Mesenchymal stem cell (in vitro differentiated cells and primary cell): ENCODE measurements at regions not wholly inside any gene's neighbourhood (a gene's known extent, or its start where the extent isn't known, plus 50 kb on each side); places are given as distances from the start of the nearest gene placed in this dataset.
A peak's percentile ranks its signal among the peaks of the same experiment; 100 is the strongest.

Source experiments
- DNase-seq: peaks from one replicate; pipeline ENCODE4 v3.0.0-alpha.2; 2013
- H2AFZ ChIP-seq: one replicate; pipeline ENCODE4 v1.6.1; 2013; ENCODE audit warnings: low read depth, mild to moderate bottlenecking, control low read depth, inconsistent platforms, low read length, moderate library complexity
- H2AK5ac ChIP-seq: 2 replicates; pipeline ENCODE4 v1.6.1; 2013; ENCODE audit warnings: low read length, moderate library complexity, mild to moderate bottlenecking, inconsistent platforms; ENCODE audit not compliant: severe bottlenecking
- H2BK120ac ChIP-seq: one replicate; pipeline ENCODE4 v1.6.1; 2013; ENCODE audit warnings: low read depth, mild to moderate bottlenecking, inconsistent platforms, low read length, moderate library complexity
- H2BK12ac ChIP-seq, 2 experiments: one replicate each; pipeline ENCODE4 v1.6.1; 2013; ENCODE audit warnings: inconsistent platforms in 2 of 2, low read length in 2 of 2, mild to moderate bottlenecking in 2 of 2, moderate library complexity in 2 of 2, control low read depth in 1 of 2
- H2BK15ac ChIP-seq: one replicate; pipeline ENCODE4 v1.6.1; 2013; ENCODE audit warnings: mild to moderate bottlenecking, low read depth, inconsistent platforms; ENCODE audit not compliant: poor library complexity, severe bottlenecking
- H2BK5ac ChIP-seq: 2 replicates; pipeline ENCODE4 v1.6.1; 2013; ENCODE audit warnings: low read depth, mild to moderate bottlenecking, low read length, control low read depth, inconsistent platforms; ENCODE audit not compliant: poor library complexity, severe bottlenecking
- H3K14ac ChIP-seq, 2 experiments: one replicate each; pipeline ENCODE4 v1.6.1; 2013; ENCODE audit warnings: inconsistent platforms in 2 of 2, low read length in 2 of 2, control low read depth in 1 of 2, mild to moderate bottlenecking in 1 of 2, moderate library complexity in 1 of 2
- H3K18ac ChIP-seq, 2 experiments: one replicate each; pipeline ENCODE4 v1.6.1; 2013; ENCODE audit warnings: inconsistent platforms in 2 of 2, low read length in 2 of 2, control low read depth in 1 of 2, low read depth in 1 of 2, mild to moderate bottlenecking in 1 of 2
- H3K23ac ChIP-seq, 2 experiments: one replicate each; pipeline ENCODE4 v1.6.1; 2013; ENCODE audit warnings: inconsistent platforms in 2 of 2, low read length in 2 of 2, mild to moderate bottlenecking in 2 of 2, moderate library complexity in 2 of 2, control low read depth in 1 of 2
- H3K27ac ChIP-seq: 2 replicates; pipeline ENCODE4 v1.5.1; 2013; ENCODE audit warnings: mild to moderate bottlenecking, moderate library complexity, low read length, control low read depth, inconsistent platforms; ENCODE audit not compliant: poor library complexity, severe bottlenecking
- H3K27me3 ChIP-seq, 2 experiments: 2 replicates each; pipeline versions ENCODE4 v1.6.1 to v1.7.0; 2013; ENCODE audit warnings: low read length in 2 of 2, mild to moderate bottlenecking in 2 of 2, moderate library complexity in 2 of 2, control low read depth in 1 of 2, inconsistent platforms in 1 of 2; ENCODE audit not compliant: control insufficient read depth in 1 of 2, insufficient read depth in 1 of 2
- H3K36me3 ChIP-seq, 2 experiments: 2 replicates each; pipeline versions ENCODE4 v1.6.1 to v1.7.0; 2013; ENCODE audit warnings: low read length in 2 of 2, control low read depth in 1 of 2, inconsistent platforms in 1 of 2, low read depth in 1 of 2, mild to moderate bottlenecking in 1 of 2; ENCODE audit not compliant: insufficient read depth in 2 of 2, control insufficient read depth in 1 of 2
- H3K4ac ChIP-seq, 2 experiments: one replicate each; pipeline ENCODE4 v1.6.1; 2013; ENCODE audit warnings: inconsistent platforms in 2 of 2, low read length in 2 of 2, mild to moderate bottlenecking in 2 of 2, moderate library complexity in 2 of 2, control low read depth in 1 of 2, low read depth in 1 of 2
- H3K4me1 ChIP-seq: 2 replicates; pipeline ENCODE4 v1.6.1; 2013; ENCODE audit warnings: low read depth, low read length, control low read depth; ENCODE audit not compliant: control insufficient read depth, insufficient read depth
- H3K4me2 ChIP-seq: 2 replicates; pipeline ENCODE4 v1.6.1; 2013; ENCODE audit warnings: low read length, mild to moderate bottlenecking, inconsistent platforms; ENCODE audit not compliant: poor library complexity, severe bottlenecking
- H3K4me3 ChIP-seq, 2 experiments: 2 replicates each; pipeline versions ENCODE4 v1.5.1 to v1.7.0; 2013; ENCODE audit warnings: low read length in 2 of 2, mild to moderate bottlenecking in 2 of 2, control low read depth in 1 of 2, low read depth in 1 of 2; ENCODE audit not compliant: insufficient read depth in 1 of 2
- H3K79me1 ChIP-seq: replicated peaks from 2 replicates; pipeline ENCODE4 v1.6.1; 2013; ENCODE audit warnings: mild to moderate bottlenecking, control low read depth, low read length, inconsistent platforms; ENCODE audit not compliant: poor library complexity, severe bottlenecking
- H3K9ac ChIP-seq: 2 replicates; pipeline ENCODE4 v1.7.0; 2013; ENCODE audit warnings: mild to moderate bottlenecking, low read length, moderate library complexity
- H3K9me3 ChIP-seq: 2 replicates; pipeline ENCODE4 v1.7.0; 2013; ENCODE audit warnings: mild to moderate bottlenecking, low read length; ENCODE audit not compliant: control insufficient read depth
- H4K8ac ChIP-seq: one replicate; pipeline ENCODE4 v1.6.1; 2013; ENCODE audit warnings: inconsistent platforms, mild to moderate bottlenecking, low read length, moderate library complexity
- H4K91ac ChIP-seq: one replicate; pipeline ENCODE4 v1.6.1; 2013; ENCODE audit warnings: mild to moderate bottlenecking, low read length, inconsistent platforms
- WGBS: methylation state at CpG from one replicate; pipeline ENCODE4 v1.1.7; 2013; ENCODE audit warnings: mixed read lengths; 5-methylcytosine and 5-hydroxymethylcytosine counted together

DNA sequence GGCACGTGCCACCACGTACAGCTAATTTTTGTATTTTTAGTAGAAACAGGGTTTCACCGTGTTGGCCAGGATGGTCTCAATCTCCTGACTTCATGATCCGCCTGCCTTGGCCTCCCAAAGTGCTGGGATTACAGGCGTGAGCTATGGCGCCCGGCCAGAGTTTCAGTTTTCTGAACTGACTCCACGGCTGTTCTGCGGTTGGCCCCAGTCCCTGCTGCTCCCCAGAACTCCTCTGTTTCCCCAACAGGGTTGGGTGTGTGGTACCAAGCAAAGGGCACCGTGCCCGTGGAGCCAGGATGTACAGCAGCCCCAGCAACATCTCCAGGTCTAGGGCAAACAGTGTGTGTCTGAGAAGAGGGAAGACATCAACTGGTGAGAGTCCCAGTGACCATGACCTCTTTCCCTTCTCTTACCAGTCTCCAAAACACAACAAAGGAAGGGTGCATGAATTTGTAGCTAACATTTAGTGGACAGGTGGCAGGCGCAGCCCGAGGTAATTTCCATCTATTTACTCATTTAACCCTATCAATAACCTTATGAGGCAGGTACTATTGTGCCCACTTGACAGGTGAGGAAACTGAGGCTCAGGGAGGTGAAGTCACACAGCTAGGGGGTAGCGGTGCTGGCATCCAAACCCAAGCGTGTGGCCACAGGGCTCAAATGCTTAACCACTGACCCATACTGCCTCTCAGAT lies 57.0 kb upstream of the RBFOX2 start:
- Histone ChIP-seq H3K79me1 (no peaks in the 10 kb centered on the region), H3K4me1 (peaks cover 7% of the 10 kb centered on the region), H3K9ac (no peak overlapping the region), H2AFZ (no peak overlapping the region), H2BK5ac (no peak overlapping the region), H3K27ac (no peak overlapping the region), H2AK5ac (no peak overlapping the region), H3K14ac (no peak overlapping the region), H3K23ac (no peak overlapping the region), H4K91ac (no peak overlapping the region), H2BK15ac (no peak overlapping the region), H3K4me3 (no peak overlapping the region), H3K27me3 (no peaks in the 10 kb centered on the region), H3K18ac (no peak overlapping the region), H3K4ac (no peak overlapping the region), H3K4me2 (no peak overlapping the region), H3K36me3 (no peaks in the 10 kb centered on the region), H2BK12ac (no peak overlapping the region), H4K8ac (no peak overlapping the region), H3K9me3 (no peaks in the 10 kb centered on the region), H2BK120ac (no peak overlapping the region)
- WGBS, result 95% methylated on average over 11 of the region's 15 CpGs
- DNase-seq, result no peak

- Histone ChIP-seq H3K79me1 (no peaks in the 10 kb centered on the region), H4K91ac (no peak overlapping the region), H3K36me3 (no peaks in the 10 kb centered on the region), H3K23ac (no peak overlapping the region), H2BK15ac (no peak overlapping the region), H4K8ac (no peak overlapping the region), H3K4me3 (no peak overlapping the region), H3K27ac (no peak overlapping the region), H2BK5ac (no peak overlapping the region), H2BK12ac (no peak overlapping the region), H2AFZ (no peak overlapping the region), H3K9me3 (no peaks in the 10 kb centered on the region), H3K14ac (no peak overlapping the region), H3K4me2 (no peak overlapping the region), H3K27me3 (no peaks in the 10 kb centered on the region), H2BK120ac (no peak overlapping the region), H3K9ac (no peak overlapping the region), H2AK5ac (no peak overlapping the region), H3K18ac (no peak overlapping the region), H3K4me1 (peaks cover 9% of the 10 kb centered on the region), H3K4ac (no peak overlapping the region)
- 94% methylated on average over 2 of the region's 5 CpGs for WGBS
- no peak for DNase-seq
Observed at GRCh38 chr22:36084717-36085116, 56.1 kb upstream of the RBFOX2 start.

GRCh38 chr22:36083056-36083455 lies 54.4 kb upstream of the RBFOX2 start:
- Histone ChIP-seq H3K4me3 (no peak overlapping the region), H3K23ac (no peak overlapping the region), H3K4me2 (no peak overlapping the region), H3K9ac (no peak overlapping the region), H2BK12ac (no peak overlapping the region), H3K36me3 (no peaks in the 10 kb centered on the region), H2BK120ac (no peak overlapping the region), H3K9me3 (no peaks in the 10 kb centered on the region), H4K91ac (no peak overlapping the region), H3K4ac (no peak overlapping the region), H3K79me1 (no peaks in the 10 kb centered on the region), H3K18ac (no peak overlapping the region), H3K4me1 (peaks cover 7% of the 10 kb centered on the region), H3K14ac (no peak overlapping the region), H3K27me3 (no peaks in the 10 kb centered on the region), H2BK15ac (no peak overlapping the region), H2BK5ac (no peak overlapping the region), H2AK5ac (peak overlapping the region; percentile 68), H3K27ac (no peak overlapping the region), H4K8ac (no peak overlapping the region), H2AFZ (no peak overlapping the region)
- no peak for DNase-seq
- WGBS, result 98% methylated on average over 9 of the region's 10 CpGs

- no peak overlapping the region for H3K18ac ChIP-seq
- H3K36me3 ChIP-seq, result no peaks in the 10 kb centered on the region
- no peak overlapping the region for H3K27ac ChIP-seq
- H3K14ac ChIP-seq, result no peak overlapping the region
- H3K4me1 ChIP-seq, result peaks cover 7% of the 10 kb centered on the region
- H4K91ac ChIP-seq, result no peak overlapping the region
- no peak overlapping the region for H3K4ac ChIP-seq
- peak overlapping the region in 1 of 2 experiments; percentile 31 for H2BK12ac ChIP-seq
- H3K9ac ChIP-seq, result peak overlapping the region; percentile 70
- H3K23ac ChIP-seq, result no peak overlapping the region
- no peak overlapping the region for H2AK5ac ChIP-seq
- peak; percentile 98 for DNase-seq
- no peak overlapping the region for H2BK120ac ChIP-seq
- WGBS, result 51% methylated on average over 6 of the region's 6 CpGs
- H2BK15ac ChIP-seq, result no peak overlapping the region
- H4K8ac ChIP-seq, result no peak overlapping the region
- H3K9me3 ChIP-seq, result no peaks in the 10 kb centered on the region
- no peaks in the 10 kb centered on the region for H3K27me3 ChIP-seq
- no peak overlapping the region for H3K4me3 ChIP-seq
- peak overlapping the region; percentile 28 for H3K4me2 ChIP-seq
- H2AFZ ChIP-seq, result no peak overlapping the region
- no peak overlapping the region for H2BK5ac ChIP-seq
- H3K79me1 ChIP-seq, result no peaks in the 10 kb centered on the region
Observed at GRCh38 chr22:36081023-36081431, 52.4 kb upstream of the RBFOX2 start.
